ENCODE measurements at regions not wholly inside any gene's neighbourhood (a gene's known extent, or its start where the extent isn't known, plus 50 kb on each side); places are given as distances from the start of the nearest gene placed in this dataset.

DNA sequence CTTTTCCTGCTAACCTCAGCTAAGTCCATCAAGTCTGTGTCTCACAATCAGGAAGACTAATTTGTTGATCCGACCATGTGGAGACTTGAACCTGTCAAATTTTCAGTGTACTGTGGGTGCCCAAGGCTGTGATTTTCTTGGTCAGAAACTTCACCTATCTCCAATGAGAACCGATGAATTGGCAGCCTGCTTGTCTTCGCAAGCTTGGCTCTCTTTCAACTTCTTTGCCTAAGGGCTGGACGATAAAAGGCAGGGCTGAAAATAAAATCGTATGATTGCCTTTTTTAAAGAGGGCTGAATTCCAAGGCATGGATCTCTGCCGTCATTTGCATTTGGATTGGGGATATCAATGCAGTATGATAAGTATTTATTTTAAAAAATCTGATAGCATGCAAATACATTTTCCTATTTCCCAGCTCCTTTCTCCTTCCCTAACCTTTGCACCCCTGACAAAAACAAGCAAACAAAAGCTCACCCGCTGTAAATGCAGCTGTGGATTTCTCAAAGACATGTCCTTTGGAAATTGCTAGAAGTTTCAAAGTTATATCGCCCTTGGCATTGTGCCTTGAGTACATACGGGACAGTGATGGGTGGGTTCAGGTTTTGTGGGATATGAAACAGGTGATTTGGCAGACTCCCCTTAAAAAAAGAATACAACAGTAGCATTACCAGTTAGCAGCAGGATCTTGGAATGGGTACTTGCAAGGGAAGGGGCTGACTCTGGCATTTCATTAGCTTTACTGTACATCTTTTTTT lies 80.6 kb downstream of the NPTX2 start:
- TF ChIP-seq, protein P1, sequence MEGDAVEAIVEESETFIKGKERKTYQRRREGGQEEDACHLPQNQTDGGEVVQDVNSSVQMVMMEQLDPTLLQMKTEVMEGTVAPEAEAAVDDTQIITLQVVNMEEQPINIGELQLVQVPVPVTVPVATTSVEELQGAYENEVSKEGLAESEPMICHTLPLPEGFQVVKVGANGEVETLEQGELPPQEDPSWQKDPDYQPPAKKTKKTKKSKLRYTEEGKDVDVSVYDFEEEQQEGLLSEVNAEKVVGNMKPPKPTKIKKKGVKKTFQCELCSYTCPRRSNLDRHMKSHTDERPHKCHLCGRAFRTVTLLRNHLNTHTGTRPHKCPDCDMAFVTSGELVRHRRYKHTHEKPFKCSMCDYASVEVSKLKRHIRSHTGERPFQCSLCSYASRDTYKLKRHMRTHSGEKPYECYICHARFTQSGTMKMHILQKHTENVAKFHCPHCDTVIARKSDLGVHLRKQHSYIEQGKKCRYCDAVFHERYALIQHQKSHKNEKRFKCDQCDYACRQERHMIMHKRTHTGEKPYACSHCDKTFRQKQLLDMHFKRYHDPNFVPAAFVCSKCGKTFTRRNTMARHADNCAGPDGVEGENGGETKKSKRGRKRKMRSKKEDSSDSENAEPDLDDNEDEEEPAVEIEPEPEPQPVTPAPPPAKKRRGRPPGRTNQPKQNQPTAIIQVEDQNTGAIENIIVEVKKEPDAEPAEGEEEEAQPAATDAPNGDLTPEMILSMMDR (IDR thresholded peaks at IDR 0.05; ENCODE audit: borderline replicate concordance, extremely low read depth, low read length, poor library complexity, severe bottlenecking) = no peak
- TF ChIP-seq EZH2 (IDR thresholded peaks at IDR 0.05; ENCODE audit: borderline replicate concordance, low read depth, low read length, severe bottlenecking) = no peak
